Lower leg skin (tissue), 3 donors: ENCODE measurements at regions not wholly inside any gene's neighbourhood (a gene's known extent, or its start where the extent isn't known, plus 50 kb on each side); places are given as distances from the start of the nearest gene placed in this dataset.

Source experiments
- POLR2A ChIP-seq, 2 donors: fragments of 450-650 bp; IDR thresholded peaks; one replicate each; pipeline ENCODE4 v1.6.1; 2016 to 2017; ENCODE audit warnings: antibody characterized with exemption in 2 of 2, mild to moderate bottlenecking in 1 of 2, moderate library complexity in 1 of 2
- TF ChIP-seq, protein P1 (sequence below), 3 donors: fragments of 450-650 bp; IDR thresholded peaks; one replicate each; pipeline ENCODE4 v1.5.1; 2016; ENCODE audit warnings: antibody characterized with exemption in 3 of 3, mild to moderate bottlenecking in 3 of 3, moderate library complexity in 2 of 3

DNA sequence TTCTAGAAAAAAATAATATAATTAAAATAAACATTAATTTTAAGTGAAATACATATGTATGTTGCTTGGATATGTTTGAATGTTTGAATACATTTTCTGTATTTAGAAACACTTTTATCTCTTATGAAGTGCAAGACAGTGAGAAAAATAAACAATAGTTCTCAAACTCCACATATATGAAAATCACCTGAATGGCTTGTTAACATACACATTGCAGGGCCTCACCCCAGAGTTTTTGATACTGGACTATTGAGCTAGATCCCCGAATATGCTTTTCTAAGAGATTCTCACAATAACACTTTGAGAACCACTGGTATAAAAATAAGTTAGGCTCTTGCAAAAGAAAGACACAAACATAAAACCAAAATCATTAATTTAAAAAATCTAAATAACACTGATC is 1570.3 kb upstream of the PRR20A start:
- TF ChIP-seq, protein P1, sequence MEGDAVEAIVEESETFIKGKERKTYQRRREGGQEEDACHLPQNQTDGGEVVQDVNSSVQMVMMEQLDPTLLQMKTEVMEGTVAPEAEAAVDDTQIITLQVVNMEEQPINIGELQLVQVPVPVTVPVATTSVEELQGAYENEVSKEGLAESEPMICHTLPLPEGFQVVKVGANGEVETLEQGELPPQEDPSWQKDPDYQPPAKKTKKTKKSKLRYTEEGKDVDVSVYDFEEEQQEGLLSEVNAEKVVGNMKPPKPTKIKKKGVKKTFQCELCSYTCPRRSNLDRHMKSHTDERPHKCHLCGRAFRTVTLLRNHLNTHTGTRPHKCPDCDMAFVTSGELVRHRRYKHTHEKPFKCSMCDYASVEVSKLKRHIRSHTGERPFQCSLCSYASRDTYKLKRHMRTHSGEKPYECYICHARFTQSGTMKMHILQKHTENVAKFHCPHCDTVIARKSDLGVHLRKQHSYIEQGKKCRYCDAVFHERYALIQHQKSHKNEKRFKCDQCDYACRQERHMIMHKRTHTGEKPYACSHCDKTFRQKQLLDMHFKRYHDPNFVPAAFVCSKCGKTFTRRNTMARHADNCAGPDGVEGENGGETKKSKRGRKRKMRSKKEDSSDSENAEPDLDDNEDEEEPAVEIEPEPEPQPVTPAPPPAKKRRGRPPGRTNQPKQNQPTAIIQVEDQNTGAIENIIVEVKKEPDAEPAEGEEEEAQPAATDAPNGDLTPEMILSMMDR (IDR thresholded peaks at IDR 0.05): no peak
- no peak for TF ChIP-seq POLR2A (IDR thresholded peaks at IDR 0.05)
